ENCODE measurements at regions not wholly inside any gene's neighbourhood (a gene's known extent, or its start where the extent isn't known, plus 50 kb on each side); places are given as distances from the start of the nearest gene placed in this dataset.

DNA sequence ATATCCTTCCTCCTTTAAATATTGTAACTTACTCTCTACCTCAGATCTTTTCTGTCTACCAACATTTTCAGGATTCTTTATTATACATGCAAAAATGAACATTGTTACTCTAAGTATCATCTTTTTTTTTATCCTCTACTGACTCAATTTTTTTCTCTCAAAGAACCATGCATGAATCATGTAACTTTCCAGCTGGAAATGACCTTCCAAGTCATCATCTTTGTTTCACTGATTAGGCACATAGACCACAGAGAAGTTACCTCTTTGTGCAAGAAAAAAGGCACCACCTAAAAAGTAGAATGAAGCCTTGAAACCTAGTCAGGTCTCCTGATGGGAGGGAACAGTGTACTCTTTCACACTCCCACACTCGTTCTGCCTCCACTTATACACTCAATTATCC is 234.9 kb downstream of the HGF start:
- no peak overlapping the region for H3K4me3 ChIP-seq (ENCODE audit: low read depth, low read length)
- TF ChIP-seq, protein P1, sequence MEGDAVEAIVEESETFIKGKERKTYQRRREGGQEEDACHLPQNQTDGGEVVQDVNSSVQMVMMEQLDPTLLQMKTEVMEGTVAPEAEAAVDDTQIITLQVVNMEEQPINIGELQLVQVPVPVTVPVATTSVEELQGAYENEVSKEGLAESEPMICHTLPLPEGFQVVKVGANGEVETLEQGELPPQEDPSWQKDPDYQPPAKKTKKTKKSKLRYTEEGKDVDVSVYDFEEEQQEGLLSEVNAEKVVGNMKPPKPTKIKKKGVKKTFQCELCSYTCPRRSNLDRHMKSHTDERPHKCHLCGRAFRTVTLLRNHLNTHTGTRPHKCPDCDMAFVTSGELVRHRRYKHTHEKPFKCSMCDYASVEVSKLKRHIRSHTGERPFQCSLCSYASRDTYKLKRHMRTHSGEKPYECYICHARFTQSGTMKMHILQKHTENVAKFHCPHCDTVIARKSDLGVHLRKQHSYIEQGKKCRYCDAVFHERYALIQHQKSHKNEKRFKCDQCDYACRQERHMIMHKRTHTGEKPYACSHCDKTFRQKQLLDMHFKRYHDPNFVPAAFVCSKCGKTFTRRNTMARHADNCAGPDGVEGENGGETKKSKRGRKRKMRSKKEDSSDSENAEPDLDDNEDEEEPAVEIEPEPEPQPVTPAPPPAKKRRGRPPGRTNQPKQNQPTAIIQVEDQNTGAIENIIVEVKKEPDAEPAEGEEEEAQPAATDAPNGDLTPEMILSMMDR (IDR thresholded peaks at IDR 0.05; ENCODE audit: borderline replicate concordance, insufficient read depth, low read depth, low read length): no peak

DNA sequence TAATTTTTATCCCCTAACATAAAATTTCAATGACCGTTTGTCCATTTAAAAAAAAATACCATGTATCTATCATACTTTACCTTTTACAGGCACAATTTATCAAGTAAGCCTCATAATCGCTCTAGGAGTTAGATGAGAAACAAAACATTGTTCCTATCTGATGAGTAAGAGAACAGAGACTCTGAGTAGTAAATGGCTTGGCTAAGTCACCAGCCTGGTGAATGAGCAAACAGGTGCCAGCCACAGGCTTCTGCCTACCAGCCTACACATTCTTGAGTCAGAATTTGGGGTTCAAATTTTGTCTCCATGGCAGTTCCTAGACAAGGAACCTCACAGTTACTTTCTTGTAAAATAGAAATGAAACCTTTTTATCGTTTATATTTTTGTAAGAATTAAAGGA is 235.4 kb downstream of the HGF start:
- H3K4me3 ChIP-seq (ENCODE audit: low read depth, low read length): no peak overlapping the region
- TF ChIP-seq, protein P1 (IDR thresholded peaks at IDR 0.05; ENCODE audit: borderline replicate concordance, insufficient read depth, low read depth, low read length): no peak

DNA sequence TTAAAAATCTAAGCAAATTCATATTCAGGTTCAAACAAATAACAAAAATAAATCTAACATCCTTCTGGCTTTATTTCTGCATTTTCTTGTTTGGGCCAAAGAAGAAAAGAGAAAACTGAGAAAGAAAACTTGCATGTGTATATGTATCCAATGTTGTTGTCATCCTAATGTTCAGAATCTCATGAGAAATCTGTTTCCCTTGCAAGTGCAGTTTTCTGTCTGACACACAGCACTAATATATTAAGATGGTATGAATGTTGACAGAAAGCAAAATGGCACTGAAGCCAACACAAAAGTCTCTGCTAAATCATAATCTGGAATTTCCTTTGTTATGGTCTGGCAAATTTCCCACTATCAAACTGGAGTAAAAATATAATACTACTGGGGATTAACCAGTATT is 235.9 kb downstream of the HGF start:
- TF ChIP-seq, protein P1 (IDR thresholded peaks at IDR 0.05; ENCODE audit: borderline replicate concordance, insufficient read depth, low read depth, low read length): no peak

DNA sequence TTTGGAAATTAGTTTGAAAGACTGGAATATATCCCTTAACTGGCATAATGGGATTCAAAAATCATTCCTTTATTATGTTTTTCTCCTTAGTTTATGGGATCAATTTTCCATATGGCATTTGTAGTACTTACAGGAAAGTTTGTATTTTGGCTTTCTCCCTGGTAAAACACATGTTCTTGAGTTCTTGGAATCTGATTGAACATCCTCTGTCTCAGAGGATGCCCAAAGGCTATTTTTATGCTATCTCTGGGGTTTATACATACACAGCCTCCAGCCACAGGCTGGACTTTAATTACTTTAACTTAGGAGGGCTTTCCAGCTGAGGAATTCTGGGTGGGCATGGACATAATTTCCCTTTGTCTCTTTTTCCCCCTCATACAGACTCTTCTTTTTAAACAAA is 236.4 kb downstream of the HGF start:
- TF ChIP-seq, protein P1 (IDR thresholded peaks at IDR 0.05; ENCODE audit: borderline replicate concordance, insufficient read depth, low read depth, low read length): no peak
- H3K4me3 ChIP-seq (ENCODE audit: low read depth, low read length): no peak overlapping the region

More for the DNA sequence above, 235.9 kb downstream of the HGF start:
- H3K4me3 ChIP-seq (ENCODE audit: low read depth, low read length): no peak overlapping the region

DNA sequence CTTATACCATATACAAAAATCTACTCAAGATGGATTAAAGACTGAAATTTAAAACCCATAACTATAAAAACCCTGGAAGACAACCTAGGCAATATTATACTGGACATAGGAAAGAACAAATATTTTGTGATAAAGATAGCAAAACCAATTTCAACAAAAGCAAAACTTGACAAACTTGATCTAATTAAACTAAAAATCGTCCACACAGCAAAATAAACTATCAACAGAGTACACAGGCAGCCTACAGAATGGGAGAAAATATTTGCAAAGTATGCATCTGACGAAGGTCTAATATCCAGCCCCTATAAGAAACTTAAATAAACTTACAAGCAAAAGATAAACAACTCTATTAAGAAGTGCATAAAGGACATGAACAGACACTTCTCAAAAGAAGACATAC is 240.1 kb downstream of the HGF start:
- no peak overlapping the region for H3K4me3 ChIP-seq (ENCODE audit: low read depth, low read length)
- TF ChIP-seq, protein P1 (IDR thresholded peaks at IDR 0.05; ENCODE audit: borderline replicate concordance, insufficient read depth, low read depth, low read length): no peak

DNA sequence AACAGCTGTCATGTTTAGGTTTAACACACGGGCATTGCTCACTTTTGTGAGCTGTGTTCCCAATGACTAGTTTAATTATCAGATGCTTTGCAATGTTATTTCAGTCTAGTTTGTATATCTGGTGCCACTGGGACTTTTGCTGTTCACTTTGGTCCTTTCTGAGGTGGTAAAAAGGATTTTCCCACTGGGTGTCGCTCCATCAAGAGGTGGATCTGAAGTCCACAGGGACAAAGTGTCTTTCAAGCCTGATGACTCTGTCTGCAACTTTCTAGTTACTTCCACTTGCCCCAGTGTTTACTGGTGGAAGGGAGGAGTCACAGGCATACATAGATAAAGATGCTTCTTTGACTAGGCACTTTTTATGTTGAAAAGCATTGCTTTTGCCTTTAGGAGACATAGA is 242.2 kb downstream of the HGF start:
- no peak overlapping the region for H3K4me3 ChIP-seq (ENCODE audit: low read depth, low read length)
- TF ChIP-seq, protein P1 (IDR thresholded peaks at IDR 0.05; ENCODE audit: borderline replicate concordance, insufficient read depth, low read depth, low read length): no peak

DNA sequence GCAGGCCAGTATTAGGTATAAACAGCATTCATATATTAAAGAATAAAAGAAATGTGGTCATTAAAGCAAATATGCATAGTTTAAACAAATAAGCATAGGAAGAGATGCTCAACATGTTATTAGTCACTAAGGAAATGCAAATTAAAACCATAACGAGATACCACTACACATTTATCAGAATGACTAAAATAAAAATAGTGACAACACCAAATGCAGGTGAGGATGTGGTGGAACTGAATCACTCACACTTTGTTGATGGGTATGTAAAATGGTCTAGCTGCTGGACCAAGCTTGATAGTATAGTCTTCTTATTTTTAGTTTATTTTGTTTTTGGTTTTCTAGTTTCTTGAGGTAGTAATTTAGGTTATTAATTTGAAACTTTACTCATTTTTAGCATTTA is 242.9 kb downstream of the HGF start:
- TF ChIP-seq, protein P1 (IDR thresholded peaks at IDR 0.05; ENCODE audit: borderline replicate concordance, insufficient read depth, low read depth, low read length): no peak
- no peak overlapping the region for H3K4me3 ChIP-seq (ENCODE audit: low read depth, low read length)

All from GM12875 (cell line).